Pancreas (tissue), 10 donors: ENCODE measurements at regions not wholly inside any gene's neighbourhood (a gene's known extent, or its start where the extent isn't known, plus 50 kb on each side); places are given as distances from the start of the nearest gene placed in this dataset.
"Not testable (repeated sequence)": the region's sequence is repeated elsewhere in the genome, so short reads cannot be mapped to it uniquely, and the experiment has no call there.

ENCODE experiments used
- ATAC-seq, 4 donors: fragments of 200-7000 bp; cut with Tn5 transposase; one replicate each; pipeline versions ENCODE4 v1.8.0 to v1.9.1; 2020; ENCODE audit warnings: mild to moderate bottlenecking in 4 of 4, moderate library complexity in 4 of 4
- DNase-seq, 6 donors: peaks; one replicate each; pipeline ENCODE4 v3.0.0-alpha.2; 2020
- FAIRE-seq: peaks from 2 replicates; lab custom pipeline; 2012; peaks lifted over from hg19 to GRCh38; lab: Jason Lieb, UNC
- H3K27ac ChIP-seq, 4 donors: fragments of 200-600 bp; sonication (generic); 1 replicate in 3 of 4; 2 replicates in 1 of 4; pipeline versions ENCODE4 v1.5.0 to v1.8.0; 2020
- H3K27me3 ChIP-seq, 4 donors: fragments of 200-600 bp; one replicate each; pipeline ENCODE4 v1.8.0; 2021
- H3K36me3 ChIP-seq, 3 donors: fragments of 200-600 bp; sonication (generic) in 1 of 3; one replicate each; pipeline versions ENCODE4 v1.5.0 to v1.8.0; 2020 to 2021
- H3K4me1 ChIP-seq, 3 donors: fragments of 200-600 bp; one replicate each; pipeline ENCODE4 v1.8.0; 2021
- H3K4me3 ChIP-seq, 4 donors: fragments of 200-600 bp; sonication (generic) in 2 of 4; one replicate each; pipeline versions ENCODE4 v1.5.0 to v1.8.0; 2020 to 2021
- H3K9me3 ChIP-seq, 4 donors: fragments of 200-600 bp; one replicate each; pipeline ENCODE4 v1.8.0; 2021
- CTCF ChIP-seq, 4 donors: fragments of 200-600 bp; sonication (generic) in 3 of 4; IDR thresholded peaks; one replicate each; pipeline versions ENCODE4 v1.5.0 to v1.8.0; 2021; ENCODE audit warnings: antibody characterized with exemption in 4 of 4
- WGBS, 2 donors: extraction: QIAGEN DNeasy Blood & Tissue Kit; methylation state at CpG; one replicate each; pipeline ENCODE4 v1.1.7; 2013; 5-methylcytosine and 5-hydroxymethylcytosine counted together
- intact Hi-C, 3 donors: fragments of 100-400 bp; cut with DNase I; formaldehyde crosslinking; loops; one replicate each; pipeline versions ENCODE4 v1.11.1 to v1.14.2; 2022
- donor health status: healthy with polysubstance abuse.
- donor health status: DM: no; HTN: no; CAD: no; lungs with moderate emphysema.
- donor health status: DM: no; HTN: no; CAD: no.
- donor health status: control.
- donor health status: control.
- donor health status: Bipolar disorder and iron deficiency.
- donor health status: DM: yes; HTN: yes; CAD: no.
- donor health status: DM: no; HTN: no; CAD: no.
- donor health status: DM: no; HTN: no; CAD: no.
- donor health status: DM: yes; HTN: yes; CAD: no.

DNA sequence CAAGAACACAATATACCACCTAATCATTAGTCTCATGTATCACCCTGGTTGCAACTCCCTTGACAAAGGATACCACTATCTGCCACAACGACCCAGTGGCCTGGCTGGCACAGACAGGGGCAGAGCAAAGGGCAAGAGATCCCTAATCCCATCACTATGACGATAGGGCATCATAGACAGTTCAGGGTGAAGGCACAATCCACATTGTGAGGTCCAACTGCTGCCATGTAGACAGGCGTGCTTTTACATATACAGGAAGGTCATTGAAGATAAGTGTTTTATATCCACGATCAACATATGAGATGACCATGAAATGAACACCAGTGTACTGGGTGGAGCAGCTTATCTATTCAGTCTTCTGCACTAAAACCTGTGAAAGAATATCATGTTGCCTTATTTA lies 94.6 kb downstream of the IGLL1 start:
- ATAC-seq (no peak), DNase-seq (no peak), FAIRE-seq (peak; percentile 99)
- Histone ChIP-seq H3K27me3 (no peaks in the 10 kb centered on the region), H3K27ac (no peak overlapping the region), H3K36me3 (no peaks in the 10 kb centered on the region), H3K9me3 (no peaks in the 10 kb centered on the region), H3K4me1 (no peaks in the 10 kb centered on the region), H3K4me3 (no peak overlapping the region)
- no peak for TF ChIP-seq CTCF (IDR thresholded peaks at IDR 0.05)
- intact Hi-C loops, result no loop called here
- WGBS, 2 donors, result 61 to 63% methylated on average over 4 of the region's 4 CpGs

DNA sequence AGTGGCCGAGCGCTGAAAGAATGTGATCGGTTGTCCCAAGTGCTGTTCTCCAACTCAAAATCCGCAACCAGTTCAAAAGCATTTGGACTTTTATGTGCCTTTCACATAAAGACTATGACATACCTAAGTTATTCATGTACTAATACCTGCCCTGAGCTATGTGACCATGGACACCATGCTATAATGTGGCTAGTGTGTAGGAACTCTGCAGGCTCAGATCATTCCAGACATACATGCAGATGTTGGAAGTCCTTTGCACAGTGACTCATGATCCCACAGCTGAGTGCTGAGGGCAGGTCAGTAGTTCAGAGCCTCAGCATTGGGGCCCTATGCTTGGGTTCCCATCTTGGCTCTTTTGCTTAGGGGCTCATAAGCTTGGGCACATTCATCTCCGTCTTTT lies 95.4 kb downstream of the IGLL1 start:
- intact Hi-C loops, result no loop called here
- 90 to 93% methylated on average over 5 of the region's 5 CpGs for WGBS, 2 donors
- no peak overlapping the region for H3K27ac ChIP-seq
- no peaks in the 10 kb centered on the region for H3K9me3 ChIP-seq
- ATAC-seq (no peak), DNase-seq (no peak), FAIRE-seq (no peak)
- TF ChIP-seq CTCF (IDR thresholded peaks at IDR 0.05), result no peak
- no peaks in the 10 kb centered on the region for H3K4me1 ChIP-seq
- H3K27me3 ChIP-seq, result no peaks in the 10 kb centered on the region
- H3K36me3 ChIP-seq, result no peaks in the 10 kb centered on the region
- H3K4me3 ChIP-seq, result no peak overlapping the region

GRCh38 chr22:23481369-23481768 lies 98.7 kb downstream of the IGLL1 start:
- H3K27me3 ChIP-seq, result no peaks in the 10 kb centered on the region
- no peak overlapping the region for H3K4me3 ChIP-seq
- no peaks in the 10 kb centered on the region for H3K36me3 ChIP-seq
- no peak overlapping the region for H3K27ac ChIP-seq
- no peak for DNase-seq
- intact Hi-C loops, result no loop called here
- 79 to 80% methylated on average over 5 of the region's 5 CpGs for WGBS, 2 donors
- no peak for ATAC-seq
- no peaks in the 10 kb centered on the region for H3K9me3 ChIP-seq
- H3K4me1 ChIP-seq, result no peaks in the 10 kb centered on the region
- FAIRE-seq, result no peak
- no peak for TF ChIP-seq CTCF (IDR thresholded peaks at IDR 0.05)

DNA sequence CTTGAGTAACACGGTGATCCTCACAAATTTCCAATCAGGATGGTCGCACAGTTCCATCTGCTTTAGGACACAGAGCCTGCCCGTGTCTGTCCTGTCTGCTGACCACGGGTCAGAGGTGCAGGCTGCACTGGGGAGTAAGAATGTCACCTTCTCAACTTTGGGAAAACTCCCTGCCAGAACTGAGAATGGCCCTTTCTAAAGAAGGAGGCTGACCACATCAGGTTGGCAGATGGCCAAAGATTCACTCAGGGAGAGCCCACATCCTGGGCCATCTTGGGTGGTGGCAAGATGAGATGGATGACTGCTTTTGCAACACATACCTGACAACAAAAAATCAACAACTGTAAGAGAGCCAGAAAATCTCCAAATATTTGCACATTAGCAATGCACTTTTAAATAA lies 101.9 kb downstream of the IGLL1 start:
- H3K4me1 ChIP-seq, result no peaks in the 10 kb centered on the region
- no peaks in the 10 kb centered on the region for H3K27me3 ChIP-seq
- no peak for FAIRE-seq
- WGBS, 2 donors, result 70 to 74% methylated on average over 4 of the region's 4 CpGs
- no peak for TF ChIP-seq CTCF (IDR thresholded peaks at IDR 0.05)
- no peak for DNase-seq
- no peaks in the 10 kb centered on the region for H3K36me3 ChIP-seq
- H3K4me3 ChIP-seq, result no peak overlapping the region
- no peak overlapping the region for H3K27ac ChIP-seq
- intact Hi-C loops, result no loop called here
- no peak for ATAC-seq
- H3K9me3 ChIP-seq, result no peaks in the 10 kb centered on the region

DNA sequence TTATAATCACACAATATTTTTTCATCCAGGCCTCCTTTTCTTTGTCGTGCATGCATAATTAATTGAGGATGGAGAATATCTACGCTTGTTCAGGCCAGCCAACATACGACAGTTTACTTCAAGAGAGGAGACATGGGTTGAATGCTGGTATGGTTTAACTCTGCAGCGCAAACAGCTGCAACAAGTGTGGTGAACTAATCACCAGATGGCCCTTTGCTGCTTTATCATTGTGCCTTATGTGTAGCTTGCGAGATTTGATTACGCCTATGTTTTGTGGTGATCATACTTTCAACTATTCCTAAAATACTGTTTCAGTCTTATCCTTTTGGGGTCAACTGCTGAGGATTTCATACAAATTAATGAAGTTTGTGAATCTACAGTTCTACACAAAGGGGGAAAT lies 105.6 kb downstream of the IGLL1 start:
- ATAC-seq, H3K4me1 ChIP-seq, FAIRE-seq, intact Hi-C loops, H3K4me3 ChIP-seq, H3K9me3 ChIP-seq, H3K27me3 ChIP-seq, DNase-seq, H3K27ac ChIP-seq, H3K36me3 ChIP-seq: not testable (repeated sequence)
- WGBS, 2 donors, result 88% methylated on average over 6 of the region's 6 CpGs

- FAIRE-seq (no peak), DNase-seq (no peak), ATAC-seq (no peak)
- no peaks in the 10 kb centered on the region for H3K9me3 ChIP-seq
- H3K4me1 ChIP-seq, result no peaks in the 10 kb centered on the region
- no peak for TF ChIP-seq CTCF (IDR thresholded peaks at IDR 0.05)
- no peaks in the 10 kb centered on the region for H3K36me3 ChIP-seq
- no peak overlapping the region for H3K4me3 ChIP-seq
- 76 to 77% methylated on average over 8 of the region's 8 CpGs for WGBS, 2 donors
- no peak overlapping the region for H3K27ac ChIP-seq
- H3K27me3 ChIP-seq, result no peaks in the 10 kb centered on the region
- intact Hi-C loops, result no loop called here
Observed at GRCh38 chr22:23473901-23474300, 106.2 kb downstream of the IGLL1 start.

DNA sequence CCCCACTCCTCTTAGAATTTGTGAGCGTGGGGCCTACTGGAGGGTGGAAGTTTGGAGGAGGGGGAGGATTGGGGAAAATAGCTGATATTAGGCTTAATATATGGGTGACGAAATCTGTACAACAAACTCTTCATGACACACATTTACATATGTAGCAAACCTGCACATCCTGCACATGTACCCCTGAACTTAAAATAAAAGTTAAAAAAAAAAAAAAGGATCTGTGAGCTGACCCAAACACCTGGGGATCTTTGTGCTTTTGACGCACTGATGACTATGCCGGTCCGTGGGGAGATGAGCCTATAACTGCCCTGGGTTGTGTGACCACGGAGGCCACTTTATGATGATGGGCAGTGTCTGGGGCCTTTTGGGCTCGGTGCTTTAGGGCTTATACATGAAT lies 107.7 kb downstream of the IGLL1 start:
- ATAC-seq, result not testable (repeated sequence)

More for the DNA sequence above, 107.7 kb downstream of the IGLL1 start:
- FAIRE-seq, H3K27ac ChIP-seq, H3K27me3 ChIP-seq, H3K4me1 ChIP-seq, intact Hi-C loops, DNase-seq, H3K36me3 ChIP-seq, H3K4me3 ChIP-seq, H3K9me3 ChIP-seq: not testable (repeated sequence)
- 84 to 89% methylated on average over 7 of the region's 7 CpGs for WGBS, 2 donors
